GM12873 (cell line): ENCODE measurements at regions not wholly inside any gene's neighbourhood (a gene's known extent, or its start where the extent isn't known, plus 50 kb on each side); places are given as distances from the start of the nearest gene placed in this dataset.

Source experiments
- TF ChIP-seq, protein P1 (sequence below): IDR thresholded peaks from 2 replicates; pipeline ENCODE4 v1.5.1; 2012; ENCODE audit warnings: low read depth, mild to moderate bottlenecking, moderate library complexity, low read length, control low read depth; ENCODE audit not compliant: insufficient read depth; ENCODE audit errors: missing control alignments

DNA sequence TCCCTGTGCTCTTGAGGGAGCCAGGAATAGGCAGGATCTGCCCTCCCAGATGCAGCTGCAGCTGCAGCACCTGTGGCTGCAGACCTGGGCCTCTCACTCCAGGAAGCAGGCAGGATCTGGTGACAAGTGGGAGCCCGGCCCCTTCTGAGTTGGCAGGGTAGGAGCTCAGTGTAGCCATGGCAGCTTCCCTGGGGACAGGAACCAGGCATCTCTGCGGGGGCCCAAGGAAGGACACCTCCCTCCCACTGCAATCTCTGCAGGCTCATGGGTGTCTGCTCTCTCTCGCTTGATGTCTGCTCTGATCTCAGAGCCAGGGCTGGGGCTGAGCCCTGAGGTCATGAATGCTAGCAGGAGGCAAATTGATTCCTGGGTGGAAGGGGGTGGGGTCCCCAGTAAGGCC is 592.5 kb upstream of the CA10 start:
- TF ChIP-seq, protein P1, sequence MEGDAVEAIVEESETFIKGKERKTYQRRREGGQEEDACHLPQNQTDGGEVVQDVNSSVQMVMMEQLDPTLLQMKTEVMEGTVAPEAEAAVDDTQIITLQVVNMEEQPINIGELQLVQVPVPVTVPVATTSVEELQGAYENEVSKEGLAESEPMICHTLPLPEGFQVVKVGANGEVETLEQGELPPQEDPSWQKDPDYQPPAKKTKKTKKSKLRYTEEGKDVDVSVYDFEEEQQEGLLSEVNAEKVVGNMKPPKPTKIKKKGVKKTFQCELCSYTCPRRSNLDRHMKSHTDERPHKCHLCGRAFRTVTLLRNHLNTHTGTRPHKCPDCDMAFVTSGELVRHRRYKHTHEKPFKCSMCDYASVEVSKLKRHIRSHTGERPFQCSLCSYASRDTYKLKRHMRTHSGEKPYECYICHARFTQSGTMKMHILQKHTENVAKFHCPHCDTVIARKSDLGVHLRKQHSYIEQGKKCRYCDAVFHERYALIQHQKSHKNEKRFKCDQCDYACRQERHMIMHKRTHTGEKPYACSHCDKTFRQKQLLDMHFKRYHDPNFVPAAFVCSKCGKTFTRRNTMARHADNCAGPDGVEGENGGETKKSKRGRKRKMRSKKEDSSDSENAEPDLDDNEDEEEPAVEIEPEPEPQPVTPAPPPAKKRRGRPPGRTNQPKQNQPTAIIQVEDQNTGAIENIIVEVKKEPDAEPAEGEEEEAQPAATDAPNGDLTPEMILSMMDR: no peak

DNA sequence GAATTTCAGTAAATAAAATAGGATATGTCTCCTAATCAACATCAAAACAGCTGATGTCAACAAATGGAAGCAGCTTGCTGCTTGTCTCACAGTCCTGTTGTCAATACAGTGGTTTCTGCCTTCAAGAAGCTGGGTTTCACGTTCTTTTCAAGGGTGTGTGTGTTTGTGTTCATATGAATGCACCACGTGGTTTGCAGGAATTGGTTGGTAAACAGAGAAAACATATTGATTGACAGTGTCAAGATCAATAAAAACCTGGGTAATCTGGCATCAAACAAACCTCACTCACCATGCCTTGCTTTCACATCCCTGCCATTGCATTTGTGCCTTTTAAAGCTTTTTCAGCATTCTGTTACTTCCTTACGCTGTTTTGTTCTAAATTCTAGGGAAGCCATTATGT is 585.7 kb upstream of the CA10 start:
- TF ChIP-seq, protein P1: no peak

DNA sequence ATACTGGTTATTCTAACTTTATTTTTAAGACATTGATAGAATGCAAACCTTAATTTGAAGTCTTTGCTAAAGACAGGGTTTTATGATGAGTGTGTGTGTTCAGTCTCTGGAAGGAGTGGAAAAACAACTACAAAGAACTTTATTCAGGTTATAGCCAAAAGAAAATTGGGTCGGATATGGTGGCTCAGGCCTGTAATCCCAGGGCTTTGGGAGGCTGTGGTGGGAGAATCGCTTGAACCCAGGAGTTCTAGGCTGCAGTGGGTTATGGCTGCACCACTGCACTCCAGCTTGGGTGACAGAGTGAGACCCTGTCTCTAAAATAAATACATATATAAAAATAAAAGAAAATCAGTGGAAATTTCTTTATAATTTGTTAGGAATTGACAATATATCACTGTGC is 581.5 kb upstream of the CA10 start:
- TF ChIP-seq, protein P1: no peak

DNA sequence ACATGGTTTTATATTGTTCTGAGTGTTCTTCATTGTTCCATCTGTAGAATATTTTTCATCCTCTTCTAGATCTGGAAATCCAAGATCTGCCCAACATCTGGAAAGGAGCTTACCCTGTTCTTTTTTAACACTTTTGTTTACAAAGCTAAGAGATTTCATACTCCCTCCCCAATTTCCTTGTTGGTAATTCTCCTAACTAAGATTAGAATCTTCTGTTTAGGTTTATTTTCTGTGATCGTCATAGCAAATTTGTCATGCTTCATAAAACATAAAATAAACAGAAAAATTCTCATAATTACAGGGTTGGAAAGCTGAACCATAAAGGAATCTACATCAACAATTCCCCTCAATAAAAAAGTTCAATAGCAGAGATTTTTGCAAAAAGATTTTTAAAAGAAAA is 580.3 kb upstream of the CA10 start:
- TF ChIP-seq, protein P1: no peak

DNA sequence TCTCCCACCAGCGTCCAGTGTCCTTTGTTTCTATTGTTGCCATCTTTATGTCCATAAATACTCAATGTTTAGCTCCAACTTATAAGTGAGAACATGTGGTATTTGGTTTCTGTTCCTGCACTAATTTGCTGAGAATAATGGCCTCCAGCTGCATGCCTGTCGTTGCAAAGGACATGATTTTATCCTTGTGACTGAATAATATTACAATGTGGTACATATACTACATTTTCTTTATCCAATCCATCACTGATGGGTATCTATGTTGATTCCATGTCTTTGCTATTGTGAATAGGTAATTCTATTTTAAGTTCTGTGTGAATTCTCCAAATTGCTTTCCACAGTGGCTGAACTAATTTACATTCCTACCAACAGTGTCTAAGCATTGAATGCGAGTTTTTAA is 578.6 kb upstream of the CA10 start:
- TF ChIP-seq, protein P1: no peak

DNA sequence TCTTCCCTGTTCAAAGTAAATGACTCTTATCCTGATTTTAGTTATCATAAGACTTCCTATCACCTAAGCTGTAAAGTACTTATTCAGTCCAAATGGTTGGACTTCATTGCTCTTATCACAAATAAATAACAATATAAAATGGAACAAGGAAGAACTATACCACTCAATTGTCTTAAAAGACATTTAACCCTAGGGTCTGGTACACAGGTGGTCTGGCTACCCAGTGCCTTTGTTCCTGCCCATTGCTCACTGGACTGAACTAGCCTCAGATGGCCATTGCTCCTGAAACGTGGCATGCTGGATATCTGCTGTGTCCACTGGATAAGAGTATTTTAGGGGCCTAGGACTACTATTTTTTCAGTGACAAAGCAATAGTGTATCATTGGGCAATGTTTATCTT is 574.3 kb upstream of the CA10 start:
- TF ChIP-seq, protein P1: no peak

DNA sequence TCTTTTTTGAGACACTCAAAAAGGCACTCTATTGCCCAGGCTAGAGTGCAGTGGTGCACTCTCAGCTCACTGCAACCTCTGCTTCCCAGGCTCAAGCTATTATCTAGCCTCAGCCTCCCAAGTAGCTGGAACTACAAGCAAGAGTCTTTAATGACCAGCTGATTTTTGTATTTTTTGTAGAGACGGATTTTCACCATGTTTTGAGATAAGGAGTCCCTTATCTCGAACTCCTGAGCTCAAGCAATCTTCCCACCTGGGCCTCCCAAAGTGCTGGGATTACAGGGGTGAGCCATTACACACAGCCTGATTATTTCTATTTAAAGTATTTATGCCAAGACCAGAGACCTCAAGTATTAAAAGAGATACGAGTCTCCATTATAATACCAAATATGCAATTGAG is 566.1 kb upstream of the CA10 start:
- TF ChIP-seq, protein P1: no peak
